Left renal cortex interstitium (tissue), 4 donors: ENCODE measurements at regions not wholly inside any gene's neighbourhood (a gene's known extent, or its start where the extent isn't known, plus 50 kb on each side); places are given as distances from the start of the nearest gene placed in this dataset.
"Not testable (repeated sequence)": the region's sequence is repeated elsewhere in the genome, so short reads cannot be mapped to it uniquely, and the experiment has no call there.

Source experiments
- DNase-seq, 4 donors: peaks; one replicate each; pipeline ENCODE4 v3.0.0-alpha.2; 2013; ENCODE audit warnings: low read depth in 4 of 4, low spot score in 2 of 4, missing footprints in 1 of 4

GRCh38 chr16:65725156-65725845 is 603.4 kb upstream of the CDH11 start:
- no peak for DNase-seq

DNA sequence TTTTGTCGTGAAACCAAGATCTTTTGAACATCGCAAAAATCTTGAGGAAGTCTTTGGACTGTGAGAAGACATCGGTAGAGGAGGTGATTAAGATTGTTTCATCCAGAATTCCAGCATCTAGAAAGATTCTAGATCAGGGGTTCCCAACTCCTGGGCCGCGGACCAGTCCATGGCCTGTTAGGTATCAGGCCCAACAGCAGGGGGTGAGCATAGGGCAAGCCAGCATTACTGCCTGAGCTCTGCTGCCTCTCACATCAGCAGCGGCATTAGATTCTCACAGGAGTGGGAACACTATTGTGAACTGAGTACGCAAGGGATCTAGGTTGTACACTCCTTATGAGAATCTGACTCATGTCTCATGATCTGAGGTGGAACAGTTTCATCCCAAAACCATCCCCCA is 600.6 kb upstream of the CDH11 start:
- no peak for DNase-seq

DNA sequence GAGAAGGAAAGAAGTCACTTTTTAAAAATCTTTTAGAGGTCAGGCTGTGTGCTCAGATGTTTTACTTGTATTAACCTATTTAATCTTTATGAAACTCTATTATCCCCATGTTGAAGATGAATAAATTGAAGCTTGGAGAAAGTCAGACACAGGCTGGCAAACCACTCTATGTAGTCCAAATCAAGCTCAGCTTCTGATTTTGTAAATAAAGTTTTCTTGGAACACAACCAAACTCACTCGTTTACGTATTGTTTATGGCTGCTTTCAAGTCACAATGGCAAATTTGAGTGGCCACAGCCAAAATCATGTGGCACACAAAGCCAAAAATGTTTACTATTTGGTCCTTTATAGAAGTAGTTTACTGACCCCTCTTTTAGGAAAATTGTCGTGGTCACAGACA is 596.0 kb upstream of the CDH11 start:
- no peak for DNase-seq

DNA sequence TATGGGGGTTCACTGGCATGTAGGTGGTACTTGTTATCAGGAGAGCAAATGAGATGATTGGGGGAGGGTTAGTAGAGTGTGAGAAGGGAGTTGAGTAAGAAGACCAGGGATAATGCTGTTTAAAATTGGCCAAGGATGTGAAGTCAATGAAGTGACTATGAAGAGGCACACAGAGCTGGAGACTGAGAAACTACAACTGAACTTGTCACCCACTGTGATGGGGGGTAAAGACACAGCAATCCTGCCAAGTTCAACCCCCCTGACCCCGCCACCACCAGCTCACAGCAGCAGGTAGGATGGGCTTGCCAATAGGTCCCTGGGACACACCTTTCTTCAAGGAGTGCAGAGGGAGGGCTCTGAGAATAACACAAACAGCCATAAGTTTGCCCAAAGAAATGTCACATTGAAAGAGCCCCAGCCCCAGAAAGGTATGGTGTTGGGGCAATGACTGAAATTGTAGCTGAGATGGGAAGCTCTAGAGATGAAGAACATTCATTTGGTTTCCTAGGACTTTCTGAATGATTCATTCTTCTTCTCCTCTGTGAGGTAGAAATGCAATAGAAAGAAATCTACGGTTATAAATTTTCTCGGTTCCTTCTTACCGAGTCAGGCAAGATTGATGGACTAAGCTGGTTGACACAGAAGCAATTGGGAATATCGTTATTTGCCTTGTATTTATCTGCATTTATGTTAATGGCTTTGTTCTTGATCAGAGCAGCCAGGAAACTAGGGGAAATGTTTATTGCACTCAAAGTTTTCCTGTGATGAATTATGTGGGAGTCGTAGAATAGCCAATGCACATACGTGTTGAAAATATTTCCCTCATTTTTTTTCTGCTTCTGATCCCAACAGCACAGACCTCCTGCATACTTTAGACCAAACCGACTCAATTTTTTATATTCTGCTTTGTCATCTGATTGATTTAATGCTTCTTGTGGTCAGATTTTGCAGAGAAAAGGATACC is 595.2 kb upstream of the CDH11 start:
- no peak for DNase-seq

DNA sequence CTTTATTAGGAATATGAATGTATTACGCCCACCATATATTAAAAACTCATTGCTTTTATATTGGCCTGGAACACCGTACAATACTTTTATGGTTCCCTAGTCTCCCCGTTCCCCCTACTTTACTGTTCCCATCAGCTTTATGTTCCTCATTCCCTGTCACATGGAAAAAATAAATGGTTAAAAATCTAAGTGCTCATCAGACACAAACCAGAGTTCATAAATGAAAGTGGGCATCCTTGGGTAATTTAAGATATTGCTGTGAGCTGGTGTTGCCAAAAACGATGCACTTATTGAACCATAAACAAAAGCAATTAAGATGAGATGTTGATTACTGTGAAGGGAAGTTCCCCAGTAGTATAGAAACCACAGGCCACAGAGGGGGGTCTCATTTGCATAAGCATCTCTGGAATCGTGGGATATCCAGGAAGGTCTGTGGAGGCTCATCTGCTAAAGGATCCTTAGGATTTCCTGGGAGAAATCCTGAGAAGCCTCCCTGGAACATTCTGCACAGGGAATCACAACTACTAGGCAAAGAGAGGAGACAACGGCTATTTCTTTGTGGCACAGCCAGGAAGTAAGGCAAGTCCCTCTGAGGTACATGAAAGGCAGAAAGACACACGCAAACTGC is 591.4 kb upstream of the CDH11 start:
- DNase-seq = no peak

DNA sequence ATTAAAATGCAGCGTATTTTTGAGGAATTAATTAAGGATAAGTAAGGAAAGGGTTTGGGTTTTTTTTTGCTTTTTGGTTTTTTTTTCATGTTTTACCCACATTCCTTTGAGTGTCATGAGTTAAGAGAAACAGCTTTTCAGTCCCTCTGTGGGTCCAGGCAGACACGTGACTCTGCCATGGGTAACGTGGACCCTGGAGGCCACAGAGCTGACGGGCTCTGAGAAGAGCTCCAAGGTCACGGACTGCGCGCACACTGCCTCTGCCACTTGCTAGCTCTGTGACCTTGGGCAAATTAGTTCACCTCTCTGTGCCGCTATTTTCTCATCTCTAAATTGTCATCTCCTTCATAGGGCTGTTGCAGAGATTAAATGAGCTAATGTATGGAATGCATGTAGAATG is 588.2 kb upstream of the CDH11 start:
- no peak for DNase-seq

DNA sequence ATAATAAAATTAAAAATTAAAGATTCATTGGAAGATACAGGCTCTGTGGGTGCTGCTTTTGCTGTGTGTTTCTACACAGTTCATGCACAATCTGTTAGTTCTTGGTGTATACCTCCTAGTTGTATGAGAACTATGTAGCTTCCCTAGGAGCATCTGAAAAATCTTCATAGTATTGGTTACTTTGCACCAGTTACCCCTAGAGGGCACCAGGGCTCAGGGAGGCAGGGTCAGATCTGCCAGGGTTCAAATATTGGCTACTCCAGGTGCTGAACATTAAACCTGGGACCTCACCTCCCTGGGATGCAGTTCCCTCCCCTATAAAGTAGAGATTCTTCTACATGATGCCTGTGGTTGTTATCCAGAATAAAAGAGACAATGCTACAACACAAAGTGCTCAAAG is 583.0 kb upstream of the CDH11 start:
- no peak for DNase-seq

GRCh38 chr16:65702707-65703402 is 581.0 kb upstream of the CDH11 start:
- DNase-seq = no peak

GRCh38 chr16:65700596-65700995 is 578.7 kb upstream of the CDH11 start:
- no peak for DNase-seq

GRCh38 chr16:65698791-65699321 is 577.0 kb upstream of the CDH11 start:
- peak; percentile 70 to 94 (median 84) for DNase-seq

DNA sequence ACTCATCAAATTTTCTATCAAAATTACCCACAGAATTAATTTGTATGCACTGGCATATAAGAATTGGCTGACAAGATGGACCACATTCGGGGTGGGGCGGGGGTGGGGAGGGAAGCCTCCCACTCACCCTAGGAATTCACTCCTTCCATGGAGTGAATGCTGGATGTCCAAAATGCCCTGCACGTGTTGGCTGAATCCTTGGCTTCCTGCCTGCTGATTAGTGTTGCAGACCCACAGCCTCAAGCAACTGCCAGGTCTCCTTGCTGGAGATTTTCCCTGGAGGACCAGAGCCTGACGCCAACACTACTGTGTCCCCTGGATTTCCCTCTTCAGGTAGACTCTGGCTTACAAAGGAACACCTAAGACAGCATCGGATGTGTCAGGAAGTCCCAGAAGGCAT is 575.7 kb upstream of the CDH11 start:
- DNase-seq = no peak

DNA sequence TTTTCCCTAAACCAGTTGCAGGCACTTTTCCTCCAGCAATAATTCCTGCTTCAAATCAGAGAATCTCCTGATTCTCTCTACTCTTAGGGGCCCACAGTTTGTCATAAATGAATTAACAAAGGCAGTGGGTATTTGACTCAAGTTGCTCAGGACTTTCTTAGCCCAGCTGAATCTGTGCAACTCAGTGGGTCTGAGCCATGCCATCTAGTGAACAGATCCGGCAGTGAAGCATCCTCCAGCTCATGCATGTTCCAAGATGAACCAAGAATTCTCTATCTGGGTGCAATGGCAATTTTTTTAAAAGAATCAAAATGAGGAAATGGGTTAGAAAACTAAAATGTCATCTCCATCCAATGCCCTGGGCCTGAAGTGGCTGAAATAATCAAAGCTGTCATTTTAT is 575.2 kb upstream of the CDH11 start:
- no peak for DNase-seq

GRCh38 chr16:65691846-65692245 is 570.0 kb upstream of the CDH11 start:
- not testable (repeated sequence) for DNase-seq

DNA sequence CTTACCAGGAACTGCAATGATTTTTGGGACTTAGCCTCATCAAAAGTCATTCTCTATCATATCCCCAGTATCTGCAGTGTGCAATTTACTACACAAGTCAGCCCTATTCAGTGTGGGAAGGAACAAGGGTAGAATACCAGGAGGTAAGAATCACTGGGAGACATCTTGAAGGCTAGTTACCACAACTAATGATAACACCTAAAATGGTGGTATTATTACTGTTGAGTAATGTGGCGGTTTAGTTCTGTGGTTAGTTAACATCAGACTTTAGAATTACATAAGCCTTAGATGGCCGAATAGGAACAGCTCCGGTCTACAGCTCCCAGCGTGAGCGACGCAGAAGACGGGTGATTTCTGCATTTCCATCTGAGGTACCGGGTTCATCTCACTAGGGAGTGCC is 567.9 kb upstream of the CDH11 start:
- DNase-seq = no peak

- no peak for DNase-seq
Observed at GRCh38 chr16:65688301-65688700, 566.4 kb upstream of the CDH11 start.

DNA sequence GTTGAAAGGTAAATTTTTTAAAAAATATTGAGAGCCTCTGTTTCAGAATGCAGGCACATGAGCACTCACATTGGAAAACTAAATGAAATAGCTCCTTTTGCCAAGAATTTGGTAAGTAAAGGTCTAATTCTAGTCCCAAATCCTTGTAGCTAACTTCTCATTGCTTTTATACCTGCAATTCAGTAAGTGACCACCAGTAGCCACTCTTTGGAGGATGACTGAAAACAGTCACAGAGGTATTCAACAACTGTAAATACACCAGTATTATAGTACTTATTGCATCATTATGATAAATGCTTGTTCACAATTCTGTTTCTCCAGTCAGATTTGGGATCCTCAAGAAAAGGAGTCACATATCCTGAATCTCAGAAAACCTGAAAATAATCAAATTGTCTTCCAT is 562.4 kb upstream of the CDH11 start:
- DNase-seq = no peak

DNA sequence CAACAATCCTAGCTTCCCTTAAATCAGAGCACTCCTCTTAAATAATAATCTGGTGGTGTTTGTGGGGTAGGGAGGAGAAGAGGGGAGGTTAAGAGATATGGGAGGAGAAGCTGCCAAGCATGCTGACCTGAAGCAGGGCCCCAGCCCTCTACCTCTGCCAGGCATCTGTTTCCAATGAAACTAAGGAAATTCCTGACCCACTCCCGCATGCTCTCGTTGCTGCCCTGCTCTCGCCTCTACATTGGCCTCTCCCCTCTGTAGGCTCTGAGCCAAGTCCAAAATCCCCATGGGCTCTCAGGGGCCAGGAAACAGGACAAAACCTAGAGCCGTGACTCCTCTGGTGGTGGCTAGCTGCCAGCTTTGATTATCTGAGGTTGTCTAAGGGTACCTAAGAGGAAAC is 559.5 kb upstream of the CDH11 start:
- no peak for DNase-seq

DNA sequence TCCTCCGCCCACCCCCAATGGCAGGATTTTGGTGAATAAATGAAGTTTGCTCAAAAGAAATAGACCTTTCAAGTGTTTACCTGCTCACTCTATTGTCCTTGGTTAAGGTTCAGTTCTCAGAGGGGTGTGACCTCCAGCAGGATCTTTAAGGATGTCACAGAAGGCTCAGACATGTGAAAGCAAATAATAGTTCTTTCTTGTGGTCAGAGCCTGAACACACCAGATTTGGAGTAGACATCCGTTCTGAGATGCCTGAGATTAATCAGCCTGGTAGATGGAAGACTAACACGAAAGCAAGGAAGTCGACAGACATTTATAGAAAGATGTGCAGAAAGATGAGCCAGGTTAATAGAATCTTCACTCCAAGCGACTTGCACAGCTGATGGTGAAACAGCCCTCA is 557.9 kb upstream of the CDH11 start:
- DNase-seq = no peak

DNA sequence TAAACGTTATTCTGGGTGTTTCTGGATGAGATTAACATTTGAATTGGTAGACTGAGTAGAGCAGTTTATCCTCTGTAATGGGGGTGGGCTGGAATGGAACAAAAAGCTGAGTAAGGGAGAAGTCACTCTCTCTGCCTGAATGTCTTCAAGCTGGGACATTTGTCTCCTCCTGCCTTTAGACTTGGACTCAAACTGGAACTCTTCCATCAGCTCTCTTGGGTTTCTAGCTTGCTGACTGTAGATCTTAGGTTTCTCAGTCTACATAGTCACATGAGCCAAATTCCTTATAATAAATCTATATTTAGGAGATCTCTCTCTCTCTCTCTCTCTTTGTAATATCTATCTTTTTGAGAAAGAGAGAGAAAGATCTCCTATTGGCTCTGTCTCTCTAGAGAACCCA is 553.3 kb upstream of the CDH11 start:
- no peak for DNase-seq

GRCh38 chr16:65672960-65673359 is 551.1 kb upstream of the CDH11 start:
- no peak for DNase-seq

DNA sequence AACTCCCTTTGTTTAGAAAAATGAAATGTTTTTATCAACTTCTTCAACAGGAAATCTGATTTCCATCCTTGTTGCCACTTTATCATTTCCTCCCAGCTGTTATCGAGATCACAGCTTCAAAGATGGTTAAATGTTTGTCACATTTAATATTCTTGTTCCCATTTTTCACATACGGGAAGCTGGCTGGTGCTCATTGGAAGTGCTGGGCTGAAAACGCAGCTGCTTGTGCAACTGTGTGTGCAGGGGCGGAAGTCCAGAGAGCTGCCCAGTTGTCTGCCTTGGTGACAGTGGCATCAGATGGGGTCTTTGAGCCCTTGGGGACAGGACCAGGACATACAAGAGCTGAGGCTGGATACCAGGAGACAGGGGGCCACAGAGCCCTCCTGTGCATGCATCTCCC is 549.2 kb upstream of the CDH11 start:
- no peak for DNase-seq
